Endothelial cell of umbilical vein (primary cell): ENCODE measurements at regions not wholly inside any gene's neighbourhood (a gene's known extent, or its start where the extent isn't known, plus 50 kb on each side); places are given as distances from the start of the nearest gene placed in this dataset.

ENCODE experiments used
- BruUV-seq: library from RNA; stranded (reverse); fragments of 400-500 nt; replicated peaks from 2 replicates; lab custom pipeline; 2021; lab: Mats Ljungman, UMichigan
- CTCF ChIA-PET: fragments of 300-600, 350-600 bp; sonication (Branson Sonifier 250); formaldehyde crosslinking; loops from one replicate; lab custom pipeline; 2021; ENCODE audit warnings: antibody characterized with exemption, inconsistent platforms; lab: Charles Lee
- POLR2A ChIA-PET: fragments of 300-600, 350-600 bp; sonication (Branson Sonifier 250); formaldehyde crosslinking; loops from one replicate; lab custom pipeline; 2021; ENCODE audit warnings: antibody characterized with exemption, inconsistent platforms; lab: Charles Lee
- DNase-seq: peaks from one replicate; pipeline ENCODE4 v3.0.0-alpha.2; 2011; ENCODE audit warnings: low read depth, low spot score
- FAIRE-seq: peaks from 2 replicates; lab custom pipeline; 2011; peaks lifted over from hg19 to GRCh38; lab: Jason Lieb, UNC
- H2AFZ ChIP-seq: 2 replicates; pipeline ENCODE4 v1.6.0; 2012; ENCODE audit warnings: low read depth, low read length, control low read depth, inconsistent platforms
- H3K27ac ChIP-seq: 2 replicates; pipeline ENCODE4 v1.5.1; 2011; ENCODE audit warnings: low read depth, mild to moderate bottlenecking, control low read depth, low read length, moderate library complexity; ENCODE audit not compliant: insufficient read depth
- H3K27me3 ChIP-seq, 2 experiments: 2 replicates each; pipeline versions ENCODE4 v1.6.0 to v1.6.1; 2011; ENCODE audit warnings: low read length in 2 of 2, mixed read lengths in 1 of 2; ENCODE audit not compliant: control insufficient read depth in 2 of 2, insufficient read depth in 2 of 2
- H3K36me3 ChIP-seq, 2 experiments: 2 replicates in 1 of 2; 3 replicates in 1 of 2; pipeline ENCODE4 v1.5.1; 2011; ENCODE audit warnings: low read length in 2 of 2, mild to moderate bottlenecking in 1 of 2, moderate library complexity in 1 of 2; ENCODE audit not compliant: control insufficient read depth in 2 of 2, insufficient read depth in 2 of 2; ENCODE audit errors: extremely low read depth in 1 of 2
- H3K4me1 ChIP-seq: 3 replicates; pipeline ENCODE4 v1.5.1; 2011; ENCODE audit warnings: mild to moderate bottlenecking, low read length; ENCODE audit not compliant: control insufficient read depth, insufficient read depth; ENCODE audit errors: extremely low read depth
- H3K4me2 ChIP-seq: 2 replicates; pipeline ENCODE4 v1.6.1; 2011; ENCODE audit warnings: low read length, control low read depth, mixed read lengths; ENCODE audit not compliant: insufficient read depth
- H3K4me3 ChIP-seq, 3 experiments: fragments of 200-600 bp in 1 of 3; sonication (generic), shearing (Covaris generic) in 1 of 3; replicated peaks in 1 of 3; 2 replicates each; pipeline ENCODE4 v1.5.1; 2011 to 2016; ENCODE audit warnings: control low read depth in 3 of 3, low read length in 3 of 3, mild to moderate bottlenecking in 2 of 3, inconsistent platforms in 1 of 3, low read depth in 1 of 3, moderate library complexity in 1 of 3; ENCODE audit not compliant: insufficient read depth in 1 of 3
- H3K79me2 ChIP-seq: 2 replicates; pipeline ENCODE4 v1.6.0; 2012; ENCODE audit warnings: low read length, inconsistent platforms; ENCODE audit not compliant: control insufficient read depth, insufficient read depth
- H3K9ac ChIP-seq: replicated peaks from 2 replicates; pipeline ENCODE3; 2011; ENCODE audit warnings: low read length, control low read depth; ENCODE audit not compliant: insufficient read depth; ENCODE audit errors: extremely low read depth
- H3K9me1 ChIP-seq: replicated peaks from 3 replicates; pipeline ENCODE4 v1.6.0; 2011; ENCODE audit warnings: mild to moderate bottlenecking, low read length; ENCODE audit not compliant: control insufficient read depth, insufficient read depth; ENCODE audit errors: extremely low read depth
- H3K9me3 ChIP-seq: replicated peaks from 2 replicates; pipeline ENCODE4 v1.5.1; 2012; ENCODE audit warnings: low read length, inconsistent platforms; ENCODE audit not compliant: control insufficient read depth, insufficient read depth
- H4K20me1 ChIP-seq: replicated peaks from 2 replicates; pipeline ENCODE3; 2011; ENCODE audit warnings: mild to moderate bottlenecking, low read length; ENCODE audit not compliant: control insufficient read depth, insufficient read depth; ENCODE audit errors: extremely low read depth
- EZH2 ChIP-seq: IDR thresholded peaks from 2 replicates; pipeline ENCODE4 v1.6.1; 2012; ENCODE audit warnings: borderline replicate concordance, low read depth, mild to moderate bottlenecking, moderate library complexity, low read length, inconsistent platforms; ENCODE audit not compliant: severe bottlenecking
- FOS ChIP-seq: IDR thresholded peaks from 2 replicates; pipeline ENCODE4 v1.6.1; 2011; ENCODE audit warnings: mild to moderate bottlenecking, low read length, moderate library complexity, borderline replicate concordance; ENCODE audit not compliant: insufficient read depth
- GATA2 ChIP-seq: IDR thresholded peaks from 2 replicates; pipeline ENCODE4 v1.7.0; 2011; ENCODE audit warnings: low read depth, mild to moderate bottlenecking, moderate library complexity, mixed read lengths, low read length; ENCODE audit not compliant: insufficient read length, insufficient read depth
- JUN ChIP-seq: IDR thresholded peaks from 2 replicates; pipeline ENCODE4 v1.6.1; 2011; ENCODE audit warnings: borderline replicate concordance, low read depth; ENCODE audit not compliant: insufficient read length, insufficient read depth
- MYC ChIP-seq: IDR thresholded peaks from one replicate; pipeline ENCODE4 v1.6.1; 2011; ENCODE audit warnings: mild to moderate bottlenecking, low read depth, low read length
- POLR2A ChIP-seq: IDR thresholded peaks from 2 replicates; pipeline ENCODE4 v1.6.1; 2012; ENCODE audit warnings: low read depth, mild to moderate bottlenecking, control low read depth, low read length
- POLR2AphosphoS5 ChIP-seq: IDR thresholded peaks from 2 replicates; pipeline ENCODE4 v1.6.1; 2012; ENCODE audit warnings: low read depth, mild to moderate bottlenecking, control low read depth, low read length, moderate library complexity; ENCODE audit not compliant: insufficient read depth
- dilution Hi-C: fragments of 300-500 bp; cut with MboI; formaldehyde crosslinking; loops from one replicate; pipeline ENCODE4 v1.15.0; 2019; ENCODE audit warnings: low sequenced_read_pairs; ENCODE audit not compliant: extremely low pct_ligation_motif_present
- intact Hi-C: fragments of 100-400 bp; cut with micrococcal nuclease; formaldehyde crosslinking; loops from one replicate; pipeline ENCODE4 v1.10.0; 2022
- TF ChIP-seq, protein P1 (sequence below), 2 donors: IDR thresholded peaks; 1 replicate in 1 of 2; 2 replicates in 1 of 2; pipeline ENCODE4 v1.5.1; 2011; ENCODE audit warnings: low read length in 2 of 2, mild to moderate bottlenecking in 2 of 2, moderate library complexity in 2 of 2, control low read depth in 1 of 2, inconsistent platforms in 1 of 2, low read depth in 1 of 2; ENCODE audit not compliant: insufficient read depth in 1 of 2; ENCODE audit errors: extremely low read depth in 1 of 2
- TF ChIP-seq, protein P2 (sequence below): IDR thresholded peaks from 2 replicates; pipeline ENCODE4 v1.6.1; 2011; ENCODE audit not compliant: insufficient read depth, insufficient read length

GRCh38 chr7:153835103-153835502 lies 217.1 kb upstream of the DPP6 start:
- no peaks in the 10 kb centered on the region for H3K4me1 ChIP-seq
- ChIA-PET CTCF (no interaction called here), POLR2A (no interaction called here)
- no peak overlapping the region for H3K4me3 ChIP-seq
- peaks cover 2% of the 10 kb centered on the region for H3K9me3 ChIP-seq
- H4K20me1 ChIP-seq = no peaks in the 10 kb centered on the region
- no peaks in the 10 kb centered on the region for H3K79me2 ChIP-seq
- H3K9ac ChIP-seq = no peak overlapping the region
- H2AFZ ChIP-seq = no peak overlapping the region
- H3K27ac ChIP-seq = no peak overlapping the region
- TF ChIP-seq FOS (no peak), POLR2A (no peak), POLR2AphosphoS5 (no peak), MYC (no peak), JUN (no peak), GATA2 (no peak), EZH2 (no peak)
- TF ChIP-seq, protein P1, sequence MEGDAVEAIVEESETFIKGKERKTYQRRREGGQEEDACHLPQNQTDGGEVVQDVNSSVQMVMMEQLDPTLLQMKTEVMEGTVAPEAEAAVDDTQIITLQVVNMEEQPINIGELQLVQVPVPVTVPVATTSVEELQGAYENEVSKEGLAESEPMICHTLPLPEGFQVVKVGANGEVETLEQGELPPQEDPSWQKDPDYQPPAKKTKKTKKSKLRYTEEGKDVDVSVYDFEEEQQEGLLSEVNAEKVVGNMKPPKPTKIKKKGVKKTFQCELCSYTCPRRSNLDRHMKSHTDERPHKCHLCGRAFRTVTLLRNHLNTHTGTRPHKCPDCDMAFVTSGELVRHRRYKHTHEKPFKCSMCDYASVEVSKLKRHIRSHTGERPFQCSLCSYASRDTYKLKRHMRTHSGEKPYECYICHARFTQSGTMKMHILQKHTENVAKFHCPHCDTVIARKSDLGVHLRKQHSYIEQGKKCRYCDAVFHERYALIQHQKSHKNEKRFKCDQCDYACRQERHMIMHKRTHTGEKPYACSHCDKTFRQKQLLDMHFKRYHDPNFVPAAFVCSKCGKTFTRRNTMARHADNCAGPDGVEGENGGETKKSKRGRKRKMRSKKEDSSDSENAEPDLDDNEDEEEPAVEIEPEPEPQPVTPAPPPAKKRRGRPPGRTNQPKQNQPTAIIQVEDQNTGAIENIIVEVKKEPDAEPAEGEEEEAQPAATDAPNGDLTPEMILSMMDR (IDR thresholded peaks at IDR 0.05; ENCODE audit: extremely low read depth in 1 of 2, insufficient read depth in 1 of 2, low read depth in 1 of 2, low read length in 2 of 2) = no peak
- TF ChIP-seq, protein P2, sequence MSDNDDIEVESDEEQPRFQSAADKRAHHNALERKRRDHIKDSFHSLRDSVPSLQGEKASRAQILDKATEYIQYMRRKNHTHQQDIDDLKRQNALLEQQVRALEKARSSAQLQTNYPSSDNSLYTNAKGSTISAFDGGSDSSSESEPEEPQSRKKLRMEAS = no peak
- no peaks in the 10 kb centered on the region for H3K9me1 ChIP-seq
- H3K36me3 ChIP-seq = no peaks in the 10 kb centered on the region
- H3K4me2 ChIP-seq = no peak overlapping the region
- no peak for DNase-seq
- H3K27me3 ChIP-seq = no peaks in the 10 kb centered on the region
- dilution Hi-C loops (no loop called here), intact Hi-C loops (no loop called here)
- BruUV-seq = no TSS peak
- no peak for FAIRE-seq
